T-helper 2 cell treated with Interferon-gamma antibody and Interleukin-4, amounts not matched to agents 5 μg/mL and 100 μg/mL, for 36 hours (primary cell): ENCODE measurements at regions not wholly inside any gene's neighbourhood (a gene's known extent, or its start where the extent isn't known, plus 50 kb on each side); places are given as distances from the start of the nearest gene placed in this dataset.

Experiments
- DNase-seq: peaks from one replicate; pipeline ENCODE4 v3.0.0; 2021; ENCODE audit warnings: low spot score
- H3K27ac Mint-ChIP-seq: one replicate; pipeline ENCODE4 v1.8.0; 2021; ENCODE audit warnings: mild to moderate bottlenecking, mixed read lengths
- H3K27me3 Mint-ChIP-seq: one replicate; pipeline ENCODE4 v1.8.0; 2021; ENCODE audit warnings: low read depth, mixed read lengths
- H3K36me3 Mint-ChIP-seq: one replicate; pipeline ENCODE4 v1.8.0; 2021; ENCODE audit warnings: low read depth, mixed read lengths
- H3K4me1 Mint-ChIP-seq: one replicate; pipeline ENCODE4 v1.8.0; 2021; ENCODE audit warnings: low read depth, mixed read lengths
- H3K4me3 Mint-ChIP-seq: one replicate; pipeline ENCODE4 v1.8.0; 2022; ENCODE audit warnings: mild to moderate bottlenecking, moderate library complexity, mixed read lengths
- H3K9me3 Mint-ChIP-seq: one replicate; pipeline ENCODE4 v1.8.0; 2021; ENCODE audit warnings: mixed read lengths

GRCh38 chr3:107959550-107960154 lies 131.2 kb downstream of the CD47 start:
- H3K4me1 Mint-ChIP-seq: peaks cover 16% of the 10 kb centered on the region
- H3K27ac Mint-ChIP-seq: no peak overlapping the region
- DNase-seq: no peak
- peaks cover 5% of the 10 kb centered on the region for H3K9me3 Mint-ChIP-seq
- H3K27me3 Mint-ChIP-seq: peaks cover 15% of the 10 kb centered on the region
- H3K36me3 Mint-ChIP-seq: no peaks in the 10 kb centered on the region
- no peak overlapping the region for H3K4me3 Mint-ChIP-seq

GRCh38 chr3:107958146-107958545 lies 132.7 kb downstream of the CD47 start:
- Mint-ChIP-seq H3K4me3 (no peak overlapping the region), H3K9me3 (peaks cover 5% of the 10 kb centered on the region), H3K27me3 (peaks cover 15% of the 10 kb centered on the region), H3K27ac (no peak overlapping the region), H3K36me3 (no peaks in the 10 kb centered on the region), H3K4me1 (peaks cover 26% of the 10 kb centered on the region)
- DNase-seq: no peak

- Mint-ChIP-seq H3K27ac (no peak overlapping the region), H3K36me3 (no peaks in the 10 kb centered on the region), H3K4me1 (peaks cover 26% of the 10 kb centered on the region), H3K9me3 (peaks cover 5% of the 10 kb centered on the region), H3K4me3 (no peak overlapping the region), H3K27me3 (peaks cover 15% of the 10 kb centered on the region)
- no peak for DNase-seq
Measured at GRCh38 chr3:107956991-107957900, 133.6 kb downstream of the CD47 start.

- Mint-ChIP-seq H3K36me3 (no peaks in the 10 kb centered on the region), H3K9me3 (peaks cover 3% of the 10 kb centered on the region), H3K4me3 (no peak overlapping the region), H3K4me1 (peaks cover 25% of the 10 kb centered on the region), H3K27ac (no peak overlapping the region), H3K27me3 (peaks cover 15% of the 10 kb centered on the region)
- DNase-seq: no peak
Measured at GRCh38 chr3:107954845-107955244, 136.0 kb downstream of the CD47 start.

- peaks cover 23% of the 10 kb centered on the region for H3K4me1 Mint-ChIP-seq
- H3K27ac Mint-ChIP-seq: no peak overlapping the region
- no peaks in the 10 kb centered on the region for H3K9me3 Mint-ChIP-seq
- H3K27me3 Mint-ChIP-seq: peaks cover 15% of the 10 kb centered on the region
- no peak for DNase-seq
- H3K36me3 Mint-ChIP-seq: no peaks in the 10 kb centered on the region
- no peak overlapping the region for H3K4me3 Mint-ChIP-seq
Measured at GRCh38 chr3:107953722-107954121, 137.1 kb downstream of the CD47 start.

GRCh38 chr3:107951126-107951525 lies 139.7 kb downstream of the CD47 start:
- DNase-seq: no peak
- Mint-ChIP-seq H3K27ac (no peak overlapping the region), H3K36me3 (no peaks in the 10 kb centered on the region), H3K9me3 (peaks cover 4% of the 10 kb centered on the region), H3K4me1 (peaks cover 18% of the 10 kb centered on the region), H3K4me3 (no peak overlapping the region), H3K27me3 (peaks cover 4% of the 10 kb centered on the region)

GRCh38 chr3:107950417-107950816 lies 140.4 kb downstream of the CD47 start:
- H3K9me3 Mint-ChIP-seq: peaks cover 4% of the 10 kb centered on the region
- H3K4me1 Mint-ChIP-seq: peaks cover 18% of the 10 kb centered on the region
- no peaks in the 10 kb centered on the region for H3K36me3 Mint-ChIP-seq
- DNase-seq: no peak
- H3K27ac Mint-ChIP-seq: no peak overlapping the region
- no peak overlapping the region for H3K4me3 Mint-ChIP-seq
- peaks cover 3% of the 10 kb centered on the region for H3K27me3 Mint-ChIP-seq

- H3K4me3 Mint-ChIP-seq: no peak overlapping the region
- DNase-seq: no peak
- no peak overlapping the region for H3K27ac Mint-ChIP-seq
- no peaks in the 10 kb centered on the region for H3K36me3 Mint-ChIP-seq
- peaks cover 4% of the 10 kb centered on the region for H3K9me3 Mint-ChIP-seq
- H3K27me3 Mint-ChIP-seq: no peaks in the 10 kb centered on the region
- H3K4me1 Mint-ChIP-seq: peaks cover 8% of the 10 kb centered on the region
Measured at GRCh38 chr3:107949394-107949970, 141.3 kb downstream of the CD47 start.

- Mint-ChIP-seq H3K27ac (no peak overlapping the region), H3K27me3 (peaks cover 2% of the 10 kb centered on the region), H3K36me3 (no peaks in the 10 kb centered on the region), H3K4me3 (no peak overlapping the region), H3K4me1 (peaks cover 8% of the 10 kb centered on the region), H3K9me3 (peaks cover 4% of the 10 kb centered on the region)
- no peak for DNase-seq
Measured at GRCh38 chr3:107947203-107947602, 143.6 kb downstream of the CD47 start.

- Mint-ChIP-seq H3K4me3 (no peak overlapping the region), H3K4me1 (peaks cover 13% of the 10 kb centered on the region)
Measured at GRCh38 chr3:107946700-107947099, 144.1 kb downstream of the CD47 start.

GRCh38 chr3:107945417-107946094 lies 145.3 kb downstream of the CD47 start:
- DNase-seq: no peak
- H3K9me3 Mint-ChIP-seq: peaks cover 4% of the 10 kb centered on the region
- H3K27me3 Mint-ChIP-seq: peaks cover 2% of the 10 kb centered on the region
- H3K4me3 Mint-ChIP-seq: no peak overlapping the region
- no peaks in the 10 kb centered on the region for H3K36me3 Mint-ChIP-seq
- peaks cover 17% of the 10 kb centered on the region for H3K4me1 Mint-ChIP-seq
- H3K27ac Mint-ChIP-seq: no peak overlapping the region

More at GRCh38 chr3:107946700-107947099, 144.1 kb downstream of the CD47 start:
- H3K27me3 Mint-ChIP-seq: peaks cover 2% of the 10 kb centered on the region
- H3K36me3 Mint-ChIP-seq: no peaks in the 10 kb centered on the region
- no peak for DNase-seq
- H3K9me3 Mint-ChIP-seq: peaks cover 4% of the 10 kb centered on the region
- no peak overlapping the region for H3K27ac Mint-ChIP-seq

- Mint-ChIP-seq H3K4me1 (peaks cover 17% of the 10 kb centered on the region), H3K4me3 (no peak overlapping the region), H3K9me3 (peaks cover 4% of the 10 kb centered on the region), H3K36me3 (no peaks in the 10 kb centered on the region), H3K27me3 (peaks cover 2% of the 10 kb centered on the region), H3K27ac (no peak overlapping the region)
- DNase-seq: no peak
Measured at GRCh38 chr3:107943786-107944523, 146.9 kb downstream of the CD47 start.

- Mint-ChIP-seq H3K4me3 (no peak overlapping the region), H3K9me3 (peaks cover 4% of the 10 kb centered on the region), H3K27me3 (peaks cover 2% of the 10 kb centered on the region)
Measured at GRCh38 chr3:107942951-107943749, 147.7 kb downstream of the CD47 start.

More at GRCh38 chr3:107942951-107943749, 147.7 kb downstream of the CD47 start:
- H3K27ac Mint-ChIP-seq: no peak overlapping the region
- no peaks in the 10 kb centered on the region for H3K36me3 Mint-ChIP-seq
- no peak for DNase-seq
- H3K4me1 Mint-ChIP-seq: peaks cover 17% of the 10 kb centered on the region
